Anterior cingulate cortex (tissue), 58 donors: ENCODE measurements at regions not wholly inside any gene's neighbourhood (a gene's known extent, or its start where the extent isn't known, plus 50 kb on each side); places are given as distances from the start of the nearest gene placed in this dataset.
A peak's percentile ranks its signal among the peaks of the same experiment; 100 is the strongest.

ENCODE experiments used
- DNase-seq, 58 donors: peaks; one replicate each; lab custom pipeline; 2025; lab: John Stamatoyannopoulos, UW

GRCh38 chr2:160630801-160631590, 137.4 kb upstream of the RBMS1 start:
- peak in 2 of 58 donors; percentile 10 to 14 for DNase-seq

- peak in 1 of 58 donors; percentile 8 for DNase-seq
Measured at GRCh38 chr2:160632084-160632975, 138.7 kb upstream of the RBMS1 start.

- no peak for DNase-seq
Measured at GRCh38 chr2:160634436-160634835, 140.8 kb upstream of the RBMS1 start.

GRCh38 chr2:160635488-160635887, 141.9 kb upstream of the RBMS1 start:
- DNase-seq: no peak

GRCh38 chr2:160639472-160639871, 145.9 kb upstream of the RBMS1 start:
- DNase-seq: no peak

- DNase-seq: no peak
Measured at GRCh38 chr2:160646684-160647444, 153.3 kb upstream of the RBMS1 start.

- no peak for DNase-seq
Measured at GRCh38 chr2:160647967-160648685, 154.5 kb upstream of the RBMS1 start.

GRCh38 chr2:160649698-160650097, 156.1 kb upstream of the RBMS1 start:
- no peak for DNase-seq

- no peak for DNase-seq
Measured at GRCh38 chr2:160650196-160651118, 156.8 kb upstream of the RBMS1 start.

GRCh38 chr2:160651416-160652200, 158.0 kb upstream of the RBMS1 start:
- peak in 15 of 58 donors; percentile 7 to 78 (median 23) for DNase-seq

GRCh38 chr2:160652236-160652635, 158.6 kb upstream of the RBMS1 start:
- DNase-seq: peak in 9 of 58 donors; percentile 14 to 33 (median 22)

GRCh38 chr2:160657196-160657595, 163.6 kb upstream of the RBMS1 start:
- DNase-seq: no peak

- DNase-seq: no peak
Measured at GRCh38 chr2:160658851-160659250, 165.2 kb upstream of the RBMS1 start.

- DNase-seq: no peak
Measured at GRCh38 chr2:160660741-160661140, 167.1 kb upstream of the RBMS1 start.

GRCh38 chr2:160664603-160665140, 171.1 kb upstream of the RBMS1 start:
- DNase-seq: no peak

- peak in 1 of 58 donors; percentile 4 for DNase-seq
Measured at GRCh38 chr2:160666154-160667060, 172.8 kb upstream of the RBMS1 start.

- DNase-seq: no peak
Measured at GRCh38 chr2:160667811-160668210, 174.2 kb upstream of the RBMS1 start.
